CD14-positive monocyte (primary cell): ENCODE measurements at regions not wholly inside any gene's neighbourhood (a gene's known extent, or its start where the extent isn't known, plus 50 kb on each side); places are given as distances from the start of the nearest gene placed in this dataset.

Experiments used
- DNase-seq, 3 donors: peaks; one replicate each; pipeline ENCODE4 v3.0.0-alpha.2; 2011 to 2022
- H2AFZ ChIP-seq: 2 replicates; pipeline ENCODE4 v1.6.0; 2012; ENCODE audit warnings: mild to moderate bottlenecking, low read depth, low read length, inconsistent platforms; ENCODE audit not compliant: insufficient read depth, poor library complexity, severe bottlenecking
- H3K27ac ChIP-seq, 2 donors: 1 replicate in 1 of 2; 2 replicates in 1 of 2; pipeline ENCODE4 v1.5.1; 2012 to 2013; ENCODE audit warnings: low read length in 2 of 2, control low read depth in 1 of 2, inconsistent platforms in 1 of 2, low read depth in 1 of 2, mild to moderate bottlenecking in 1 of 2
- H3K27me3 ChIP-seq, 2 donors: one replicate each; pipeline versions ENCODE4 v1.6.0 to v1.6.1; 2011 to 2013; ENCODE audit warnings: low read length in 2 of 2; ENCODE audit not compliant: control insufficient read depth in 2 of 2, insufficient read depth in 2 of 2
- H3K36me3 ChIP-seq, 2 donors: replicated peaks in 1 of 2; 1 replicate in 1 of 2; 2 replicates in 1 of 2; pipeline versions ENCODE4 v1.5.1 to v1.6.1; 2012 to 2013; ENCODE audit warnings: low read length in 2 of 2, control low read depth in 1 of 2, inconsistent platforms in 1 of 2, mild to moderate bottlenecking in 1 of 2; ENCODE audit not compliant: insufficient read depth in 2 of 2, control insufficient read depth in 1 of 2
- H3K4me1 ChIP-seq, 2 donors: 1 replicate in 1 of 2; 2 replicates in 1 of 2; pipeline versions ENCODE4 v1.5.1 to v1.6.1; 2012 to 2013; ENCODE audit warnings: low read length in 2 of 2, control low read depth in 1 of 2, inconsistent platforms in 1 of 2, mild to moderate bottlenecking in 1 of 2, moderate library complexity in 1 of 2; ENCODE audit not compliant: insufficient read depth in 2 of 2, control insufficient read depth in 1 of 2
- H3K4me2 ChIP-seq: replicated peaks from 2 replicates; pipeline ENCODE3; 2012; ENCODE audit warnings: low read length, moderate library complexity, mild to moderate bottlenecking; ENCODE audit not compliant: poor library complexity, severe bottlenecking; ENCODE audit errors: extremely low read depth
- H3K4me3 ChIP-seq, 3 experiments: fragments of 200-600 bp in 1 of 3; sonication (generic) in 1 of 3; replicated peaks in 1 of 3; 1 replicate in 2 of 3; 2 replicates in 1 of 3; pipeline ENCODE4 v1.5.1; 2011 to 2013; ENCODE audit warnings: low read length in 3 of 3, mild to moderate bottlenecking in 3 of 3, control low read depth in 2 of 3, low read depth in 2 of 3, inconsistent platforms in 1 of 3, moderate library complexity in 1 of 3
- H3K79me2 ChIP-seq: 2 replicates; pipeline ENCODE4 v1.6.0; 2012; ENCODE audit warnings: mild to moderate bottlenecking, control low read depth, inconsistent platforms, low read length, moderate library complexity; ENCODE audit not compliant: insufficient read depth
- H3K9ac ChIP-seq: 2 replicates; pipeline ENCODE4 v1.6.0; 2017; ENCODE audit warnings: low read length, mild to moderate bottlenecking; ENCODE audit not compliant: insufficient read depth, poor library complexity, severe bottlenecking
- H3K9me3 ChIP-seq, 2 donors: replicated peaks in 1 of 2; 1 replicate in 1 of 2; 2 replicates in 1 of 2; pipeline versions ENCODE4 v1.5.1 to v1.6.1; 2012 to 2013; ENCODE audit warnings: low read length in 2 of 2, control low read depth in 1 of 2; ENCODE audit not compliant: control insufficient read depth in 1 of 2, insufficient read depth in 1 of 2
- H4K20me1 ChIP-seq: 2 replicates; pipeline ENCODE4 v1.6.0; 2012; ENCODE audit warnings: mild to moderate bottlenecking, low read length, control low read depth, moderate library complexity; ENCODE audit not compliant: insufficient read depth
- H3K27ac Mint-ChIP-seq, 7 donors: one replicate each; pipeline ENCODE4 v1.8.0; 2020; ENCODE audit warnings: mild to moderate bottlenecking in 7 of 7, mixed read lengths in 7 of 7, moderate library complexity in 6 of 7, inconsistent platforms in 2 of 7
- H3K27me3 Mint-ChIP-seq, 3 donors: one replicate each; pipeline ENCODE4 v1.8.0; 2021 to 2022; ENCODE audit warnings: low read depth in 3 of 3, mild to moderate bottlenecking in 3 of 3, mixed read lengths in 3 of 3, moderate library complexity in 3 of 3, inconsistent platforms in 1 of 3
- H3K36me3 Mint-ChIP-seq, 2 donors: one replicate each; pipeline ENCODE4 v1.8.0; 2020; ENCODE audit warnings: mixed read lengths in 2 of 2, inconsistent platforms in 1 of 2, mild to moderate bottlenecking in 1 of 2
- H3K4me1 Mint-ChIP-seq: one replicate; pipeline ENCODE4 v1.8.0; 2020; ENCODE audit warnings: mild to moderate bottlenecking, mixed read lengths
- H3K4me3 Mint-ChIP-seq, 2 donors: one replicate each; pipeline ENCODE4 v1.8.0; 2020; ENCODE audit warnings: mild to moderate bottlenecking in 2 of 2, mixed read lengths in 2 of 2, moderate library complexity in 1 of 2
- H3K9me3 Mint-ChIP-seq, 7 donors: one replicate each; pipeline ENCODE4 v1.8.0; 2020 to 2022; ENCODE audit warnings: mixed read lengths in 7 of 7, mild to moderate bottlenecking in 6 of 7, moderate library complexity in 6 of 7, inconsistent platforms in 2 of 7
- WGBS: methylation state at CpG from one replicate; pipeline ENCODE4 v1.1.5; 2013; ENCODE audit warnings: missing lambda C conversion rate; ENCODE audit not compliant: insufficient coverage; 5-methylcytosine and 5-hydroxymethylcytosine counted together
- intact Hi-C, 2 donors: fragments of 100-400 bp; cut with micrococcal nuclease; formaldehyde crosslinking; loops; one replicate each; pipeline versions ENCODE4 v1.15.0 to v1.15.1; 2023
- TF ChIP-seq, protein P1 (sequence below): fragments of 200-600 bp; IDR thresholded peaks from one replicate; pipeline ENCODE4 v1.8.0; 2022; ENCODE audit warnings: antibody characterized with exemption, mild to moderate bottlenecking

DNA sequence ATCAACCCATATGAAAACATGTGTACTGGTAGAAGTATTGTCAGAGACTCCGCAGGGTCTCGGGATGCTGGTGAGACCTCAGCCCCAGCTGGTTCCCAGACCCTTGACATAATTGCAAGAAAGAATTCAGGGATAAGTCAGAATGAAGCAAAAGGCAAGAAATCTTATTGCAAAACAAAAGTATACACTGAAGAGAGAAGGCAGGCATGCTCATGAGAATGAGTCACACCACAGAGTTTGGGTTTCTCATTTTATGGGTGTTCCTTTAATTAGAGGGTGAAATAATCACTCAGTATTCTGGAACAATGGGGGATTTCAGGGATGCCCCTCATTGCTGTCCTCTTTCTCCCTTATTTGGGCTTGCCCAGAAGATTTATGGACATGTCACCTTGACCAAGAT, 1423.8 kb upstream of the MIR17HG start:
- no peaks in the 10 kb centered on the region for H4K20me1 ChIP-seq
- no peaks in the 10 kb centered on the region for H3K27me3 ChIP-seq
- H3K4me1 Mint-ChIP-seq, result no peaks in the 10 kb centered on the region
- TF ChIP-seq, protein P1, sequence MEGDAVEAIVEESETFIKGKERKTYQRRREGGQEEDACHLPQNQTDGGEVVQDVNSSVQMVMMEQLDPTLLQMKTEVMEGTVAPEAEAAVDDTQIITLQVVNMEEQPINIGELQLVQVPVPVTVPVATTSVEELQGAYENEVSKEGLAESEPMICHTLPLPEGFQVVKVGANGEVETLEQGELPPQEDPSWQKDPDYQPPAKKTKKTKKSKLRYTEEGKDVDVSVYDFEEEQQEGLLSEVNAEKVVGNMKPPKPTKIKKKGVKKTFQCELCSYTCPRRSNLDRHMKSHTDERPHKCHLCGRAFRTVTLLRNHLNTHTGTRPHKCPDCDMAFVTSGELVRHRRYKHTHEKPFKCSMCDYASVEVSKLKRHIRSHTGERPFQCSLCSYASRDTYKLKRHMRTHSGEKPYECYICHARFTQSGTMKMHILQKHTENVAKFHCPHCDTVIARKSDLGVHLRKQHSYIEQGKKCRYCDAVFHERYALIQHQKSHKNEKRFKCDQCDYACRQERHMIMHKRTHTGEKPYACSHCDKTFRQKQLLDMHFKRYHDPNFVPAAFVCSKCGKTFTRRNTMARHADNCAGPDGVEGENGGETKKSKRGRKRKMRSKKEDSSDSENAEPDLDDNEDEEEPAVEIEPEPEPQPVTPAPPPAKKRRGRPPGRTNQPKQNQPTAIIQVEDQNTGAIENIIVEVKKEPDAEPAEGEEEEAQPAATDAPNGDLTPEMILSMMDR, result no peak
- H3K4me1 ChIP-seq, result no peaks in the 10 kb centered on the region
- no peak overlapping the region for H3K27ac ChIP-seq
- H3K27ac Mint-ChIP-seq, result no peak overlapping the region
- no peak overlapping the region for H2AFZ ChIP-seq
- H3K4me3 ChIP-seq, result no peak overlapping the region
- intact Hi-C loops, result no loop called here
- no peaks in the 10 kb centered on the region for H3K79me2 ChIP-seq
- no peaks in the 10 kb centered on the region for H3K9me3 ChIP-seq
- no peaks in the 10 kb centered on the region for H3K36me3 ChIP-seq
- peaks cover 1 to 2% (median 1%) of the 10 kb centered on the region in 3 donors for H3K27me3 Mint-ChIP-seq
- no peak overlapping the region for H3K4me2 ChIP-seq
- DNase-seq, result no peak
- no peaks in the 10 kb centered on the region for H3K36me3 Mint-ChIP-seq
- H3K9me3 Mint-ChIP-seq, result peaks cover 0 to 4% (median 2%) of the 10 kb centered on the region in 7 donors
- H3K9ac ChIP-seq, result no peak overlapping the region
- no peak overlapping the region for H3K4me3 Mint-ChIP-seq
- no CpG with 5 or more reads among the region's 2 CpGs for WGBS

DNA sequence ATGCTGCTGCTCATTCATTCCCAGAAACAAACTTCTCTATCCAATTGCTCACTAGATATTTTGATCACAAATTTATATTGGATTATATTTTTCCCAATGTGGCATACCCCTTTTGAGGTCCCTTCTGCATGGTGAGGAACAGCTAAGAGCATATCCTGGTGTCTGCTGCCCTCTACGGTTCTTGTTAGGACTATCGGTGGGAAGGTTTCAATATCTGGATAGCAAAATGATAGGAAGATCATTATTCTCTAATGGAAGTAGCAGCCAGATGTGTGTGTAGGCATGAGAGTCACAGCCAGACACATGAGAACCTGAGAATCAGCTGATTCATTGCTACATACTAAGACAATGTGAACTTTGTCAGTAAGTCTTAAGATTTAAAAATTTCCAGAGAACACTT, 1422.4 kb upstream of the MIR17HG start:
- Mint-ChIP-seq H3K36me3 (no peaks in the 10 kb centered on the region), H3K4me3 (no peak overlapping the region), H3K27me3 (peaks cover 1 to 2% (median 1%) of the 10 kb centered on the region in 3 donors), H3K4me1 (no peaks in the 10 kb centered on the region), H3K27ac (no peak overlapping the region), H3K9me3 (peaks cover 0 to 3% (median 1%) of the 10 kb centered on the region in 7 donors)
- WGBS, result no CpG with 5 or more reads among the region's 2 CpGs
- Histone ChIP-seq H3K27ac (no peak overlapping the region), H3K9me3 (no peaks in the 10 kb centered on the region), H3K4me2 (no peak overlapping the region), H3K27me3 (no peaks in the 10 kb centered on the region), H3K4me3 (no peak overlapping the region), H4K20me1 (no peaks in the 10 kb centered on the region), H3K9ac (no peak overlapping the region), H2AFZ (no peak overlapping the region), H3K4me1 (no peaks in the 10 kb centered on the region), H3K79me2 (no peaks in the 10 kb centered on the region), H3K36me3 (no peaks in the 10 kb centered on the region)
- DNase-seq, result no peak
- TF ChIP-seq, protein P1, result no peak
- intact Hi-C loops, result no loop called here
